Activated CD4-positive, alpha-beta memory T cell treated with anti-CD3 and anti-CD28 coated beads, Interleukin-2, amount 10 ng/mL, durations not matched to agents 7 days and 5 days (primary cell): ENCODE measurements at regions not wholly inside any gene's neighbourhood (a gene's known extent, or its start where the extent isn't known, plus 50 kb on each side); places are given as distances from the start of the nearest gene placed in this dataset.
"Not testable (repeated sequence)": the region's sequence is repeated elsewhere in the genome, so short reads cannot be mapped to it uniquely, and the experiment has no call there.

Source experiments
- CTCF ChIA-PET: fragments of 350-600 bp; sonication (Branson Sonifier 250); formaldehyde crosslinking; loops from one replicate; lab custom pipeline; 2021; ENCODE audit warnings: antibody characterized with exemption, inconsistent platforms; lab: Charles Lee
- POLR2A ChIA-PET: fragments of 350-600 bp; sonication (Branson Sonifier 250); formaldehyde crosslinking; loops from one replicate; lab custom pipeline; 2021; ENCODE audit warnings: antibody characterized with exemption; lab: Charles Lee
- DNase-seq: peaks from one replicate; pipeline ENCODE4 v3.0.0-alpha.2; 2020
- H3K27ac Mint-ChIP-seq: one replicate; pipeline ENCODE4 v1.8.0; 2021; ENCODE audit warnings: mild to moderate bottlenecking, mixed read lengths
- H3K27me3 Mint-ChIP-seq: one replicate; pipeline ENCODE4 v1.8.0; 2021; ENCODE audit warnings: mixed read lengths
- H3K36me3 Mint-ChIP-seq: one replicate; pipeline ENCODE4 v1.8.0; 2021; ENCODE audit warnings: low read depth, mixed read lengths
- H3K4me1 Mint-ChIP-seq: one replicate; pipeline ENCODE4 v1.8.0; 2021; ENCODE audit warnings: mixed read lengths
- H3K4me3 Mint-ChIP-seq: one replicate; pipeline ENCODE4 v1.8.0; 2021; ENCODE audit warnings: mild to moderate bottlenecking, mixed read lengths
- H3K9me3 Mint-ChIP-seq: one replicate; pipeline ENCODE4 v1.8.0; 2021; ENCODE audit warnings: mixed read lengths

GRCh38 chr14:85865701-85866100 is 335.8 kb downstream of the FLRT2 start:
- Mint-ChIP-seq H3K27ac (no peak overlapping the region), H3K36me3 (no peaks in the 10 kb centered on the region), H3K4me1 (no peaks in the 10 kb centered on the region), H3K9me3 (peaks cover 2% of the 10 kb centered on the region), H3K27me3 (no peaks in the 10 kb centered on the region), H3K4me3 (no peak overlapping the region)
- ChIA-PET CTCF (no interaction called here), POLR2A (no interaction called here)
- no peak for DNase-seq

DNA sequence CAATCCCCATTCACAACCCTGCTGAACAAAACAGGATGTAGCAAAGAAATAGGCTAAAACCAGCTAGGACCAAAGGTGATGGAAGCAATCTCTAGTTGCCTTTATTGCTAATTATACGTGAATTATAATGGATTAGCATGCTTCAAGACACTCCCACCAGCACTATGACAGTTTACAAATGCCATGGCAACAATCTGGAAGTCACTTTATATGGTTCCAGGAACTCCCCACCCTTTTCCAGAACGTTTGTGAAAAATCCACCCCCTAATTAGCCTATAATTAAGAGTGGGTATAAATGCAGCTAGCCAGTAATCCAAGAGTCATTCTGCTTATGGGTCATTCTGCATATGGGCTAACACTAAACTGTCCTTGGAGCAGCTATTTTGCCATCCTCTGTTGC is 328.7 kb downstream of the FLRT2 start:
- peaks cover 2% of the 10 kb centered on the region for H3K9me3 Mint-ChIP-seq
- H3K4me3 Mint-ChIP-seq, result no peak overlapping the region
- H3K4me1 Mint-ChIP-seq, result no peaks in the 10 kb centered on the region
- CTCF ChIA-PET, result no interaction called here
- no peak overlapping the region for H3K27ac Mint-ChIP-seq
- no peaks in the 10 kb centered on the region for H3K27me3 Mint-ChIP-seq
- DNase-seq, result no peak
- no peaks in the 10 kb centered on the region for H3K36me3 Mint-ChIP-seq
- POLR2A ChIA-PET, result no interaction called here

- CTCF ChIA-PET, result no interaction called here
- peaks cover 2% of the 10 kb centered on the region for H3K9me3 Mint-ChIP-seq
- H3K4me3 Mint-ChIP-seq, result no peak overlapping the region
These were observed 326.5 kb downstream of the FLRT2 start for GRCh38 chr14:85856430-85856829.

GRCh38 chr14:85853996-85854526 is 324.1 kb downstream of the FLRT2 start:
- Mint-ChIP-seq H3K36me3 (no peaks in the 10 kb centered on the region), H3K4me3 (no peak overlapping the region), H3K4me1 (no peaks in the 10 kb centered on the region), H3K27me3 (no peaks in the 10 kb centered on the region), H3K27ac (no peak overlapping the region), H3K9me3 (no peaks in the 10 kb centered on the region)
- POLR2A ChIA-PET, result no interaction called here
- no peak for DNase-seq
- CTCF ChIA-PET, result no interaction called here

More at GRCh38 chr14:85856430-85856829, 326.5 kb downstream of the FLRT2 start:
- Mint-ChIP-seq H3K36me3 (no peaks in the 10 kb centered on the region), H3K27ac (no peak overlapping the region), H3K27me3 (no peaks in the 10 kb centered on the region), H3K4me1 (no peaks in the 10 kb centered on the region)
- POLR2A ChIA-PET, result no interaction called here
- DNase-seq, result no peak

DNA sequence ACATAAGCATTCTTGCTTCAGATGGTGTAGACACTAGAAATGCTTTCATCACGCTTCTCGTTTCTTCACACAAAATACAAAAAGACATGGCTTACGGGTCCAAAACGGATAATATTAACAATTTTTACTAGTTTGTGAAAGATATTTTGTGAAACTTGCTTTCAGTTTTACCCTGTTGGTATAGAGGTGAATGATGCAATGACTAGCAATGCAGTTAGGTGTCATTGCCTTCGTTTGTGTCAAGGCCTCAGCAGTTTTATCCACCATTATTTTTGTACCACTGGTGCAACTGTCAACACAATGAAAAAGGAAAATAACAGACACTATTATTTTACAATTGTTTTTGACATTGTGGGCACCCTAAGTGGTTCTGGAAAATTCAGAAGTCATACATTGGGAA is 323.0 kb downstream of the FLRT2 start:
- no peak overlapping the region for H3K4me3 Mint-ChIP-seq
- DNase-seq, result no peak
- CTCF ChIA-PET, result no interaction called here

DNA sequence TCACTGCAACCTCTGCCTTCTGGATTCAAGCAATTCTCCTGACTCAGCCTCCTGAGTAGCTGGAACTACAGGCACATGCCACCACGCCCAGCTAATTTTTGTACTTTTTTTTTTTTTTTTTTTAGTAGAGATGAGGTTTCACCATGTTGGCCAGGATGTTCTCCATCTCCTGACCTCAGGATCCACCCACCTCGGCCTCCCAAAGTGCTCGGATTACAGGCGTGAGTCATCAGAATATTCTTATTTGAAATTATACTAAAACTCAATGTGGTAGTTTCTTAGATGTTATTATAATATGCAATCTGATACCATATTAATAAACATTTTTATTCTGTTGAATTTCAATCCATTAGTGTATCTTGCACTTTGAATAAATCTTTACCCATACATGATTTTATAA is 322.2 kb downstream of the FLRT2 start:
- H3K27ac Mint-ChIP-seq, POLR2A ChIA-PET, H3K4me1 Mint-ChIP-seq, H3K9me3 Mint-ChIP-seq, DNase-seq, CTCF ChIA-PET, H3K4me3 Mint-ChIP-seq, H3K27me3 Mint-ChIP-seq, H3K36me3 Mint-ChIP-seq: not testable (repeated sequence)

More for the DNA sequence above, 323.0 kb downstream of the FLRT2 start:
- POLR2A ChIA-PET, result no interaction called here
- H3K4me1 Mint-ChIP-seq, result no peaks in the 10 kb centered on the region
- H3K36me3 Mint-ChIP-seq, result no peaks in the 10 kb centered on the region
- no peaks in the 10 kb centered on the region for H3K27me3 Mint-ChIP-seq
- no peaks in the 10 kb centered on the region for H3K9me3 Mint-ChIP-seq
- H3K27ac Mint-ChIP-seq, result no peak overlapping the region

GRCh38 chr14:85830549-85830948 is 300.6 kb downstream of the FLRT2 start:
- H3K4me1 Mint-ChIP-seq, DNase-seq, H3K4me3 Mint-ChIP-seq, H3K27ac Mint-ChIP-seq, CTCF ChIA-PET, POLR2A ChIA-PET, H3K9me3 Mint-ChIP-seq, H3K27me3 Mint-ChIP-seq, H3K36me3 Mint-ChIP-seq: not testable (repeated sequence)

- CTCF ChIA-PET, POLR2A ChIA-PET, H3K4me3 Mint-ChIP-seq, H3K36me3 Mint-ChIP-seq, DNase-seq, H3K27ac Mint-ChIP-seq, H3K4me1 Mint-ChIP-seq, H3K9me3 Mint-ChIP-seq, H3K27me3 Mint-ChIP-seq: not testable (repeated sequence)
These were observed 299.7 kb downstream of the FLRT2 start for GRCh38 chr14:85829601-85830000.

GRCh38 chr14:85824526-85824925 is 294.6 kb downstream of the FLRT2 start:
- CTCF ChIA-PET, result no interaction called here
- H3K4me3 Mint-ChIP-seq, result no peak overlapping the region
- no peak overlapping the region for H3K27ac Mint-ChIP-seq
- peaks cover 2% of the 10 kb centered on the region for H3K9me3 Mint-ChIP-seq
- H3K27me3 Mint-ChIP-seq, result no peaks in the 10 kb centered on the region
- POLR2A ChIA-PET, result no interaction called here
- no peaks in the 10 kb centered on the region for H3K36me3 Mint-ChIP-seq
- H3K4me1 Mint-ChIP-seq, result no peaks in the 10 kb centered on the region
- DNase-seq, result no peak

DNA sequence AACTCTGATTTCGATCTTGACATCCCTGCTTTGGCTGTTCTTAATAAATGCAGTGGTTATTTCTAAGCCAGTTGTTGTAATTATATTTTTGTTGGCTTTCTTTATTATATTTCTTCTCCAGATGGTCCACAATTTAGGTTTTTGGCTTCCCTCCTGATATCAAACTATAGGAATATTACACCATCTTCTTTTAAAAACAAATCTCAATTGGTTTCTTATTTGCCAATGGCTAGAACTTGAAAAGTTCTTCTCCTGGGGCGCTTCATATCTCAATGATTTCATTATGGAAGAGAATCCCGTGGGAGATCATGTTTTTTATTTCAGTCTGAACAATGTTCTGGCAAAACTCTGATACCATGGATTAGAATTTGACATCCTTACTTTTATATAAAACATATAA is 292.3 kb downstream of the FLRT2 start:
- H3K4me3 Mint-ChIP-seq, result no peak overlapping the region
- POLR2A ChIA-PET, result no interaction called here
- no peak for DNase-seq
- H3K27me3 Mint-ChIP-seq, result no peaks in the 10 kb centered on the region
- CTCF ChIA-PET, result no interaction called here
- H3K27ac Mint-ChIP-seq, result no peak overlapping the region
- H3K9me3 Mint-ChIP-seq, result peaks cover 2% of the 10 kb centered on the region
- H3K36me3 Mint-ChIP-seq, result no peaks in the 10 kb centered on the region
- H3K4me1 Mint-ChIP-seq, result no peaks in the 10 kb centered on the region

GRCh38 chr14:85817430-85817829 is 287.5 kb downstream of the FLRT2 start:
- no peaks in the 10 kb centered on the region for H3K4me1 Mint-ChIP-seq
- peaks cover 2% of the 10 kb centered on the region for H3K9me3 Mint-ChIP-seq
- DNase-seq, result no peak
- no peak overlapping the region for H3K27ac Mint-ChIP-seq
- POLR2A ChIA-PET, result no interaction called here
- no peak overlapping the region for H3K4me3 Mint-ChIP-seq
- CTCF ChIA-PET, result no interaction called here
- H3K27me3 Mint-ChIP-seq, result no peaks in the 10 kb centered on the region
- H3K36me3 Mint-ChIP-seq, result no peaks in the 10 kb centered on the region

DNA sequence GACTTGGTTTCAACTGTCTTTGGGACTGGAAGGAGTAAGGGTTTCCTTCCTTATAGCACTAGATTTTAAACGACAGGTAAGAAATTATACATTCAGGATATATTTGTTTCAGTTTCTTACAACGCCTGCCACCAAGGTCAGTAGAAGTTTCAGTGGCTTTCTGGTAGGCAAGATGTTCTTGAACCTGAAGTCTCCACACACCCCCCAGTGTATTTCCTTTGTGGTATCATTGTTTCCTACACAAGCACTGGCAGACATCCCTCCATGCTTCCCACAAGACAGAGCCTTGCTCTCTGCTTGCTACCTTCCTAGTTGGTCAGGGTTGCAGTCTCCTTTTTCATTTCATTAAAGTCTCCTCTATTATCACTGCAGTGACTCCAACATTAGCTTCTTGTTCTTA is 283.1 kb downstream of the FLRT2 start:
- H3K4me1 Mint-ChIP-seq, result no peaks in the 10 kb centered on the region
- no peak overlapping the region for H3K27ac Mint-ChIP-seq
- no peaks in the 10 kb centered on the region for H3K36me3 Mint-ChIP-seq
- H3K4me3 Mint-ChIP-seq, result no peak overlapping the region
- CTCF ChIA-PET, result no interaction called here
- H3K27me3 Mint-ChIP-seq, result no peaks in the 10 kb centered on the region
- POLR2A ChIA-PET, result no interaction called here
- DNase-seq, result no peak
- H3K9me3 Mint-ChIP-seq, result no peaks in the 10 kb centered on the region

GRCh38 chr14:85811340-85811739 is 281.4 kb downstream of the FLRT2 start:
- ChIA-PET POLR2A (no interaction called here), CTCF (no interaction called here)
- Mint-ChIP-seq H3K4me3 (no peak overlapping the region), H3K27me3 (no peaks in the 10 kb centered on the region), H3K36me3 (no peaks in the 10 kb centered on the region), H3K9me3 (peaks cover 2% of the 10 kb centered on the region), H3K4me1 (no peaks in the 10 kb centered on the region), H3K27ac (no peak overlapping the region)
- DNase-seq, result no peak

- H3K4me1 Mint-ChIP-seq, result no peaks in the 10 kb centered on the region
- POLR2A ChIA-PET, result no interaction called here
- CTCF ChIA-PET, result no interaction called here
- no peaks in the 10 kb centered on the region for H3K9me3 Mint-ChIP-seq
- no peak overlapping the region for H3K27ac Mint-ChIP-seq
- no peak overlapping the region for H3K4me3 Mint-ChIP-seq
- DNase-seq, result no peak
- H3K36me3 Mint-ChIP-seq, result no peaks in the 10 kb centered on the region
- peaks cover 2% of the 10 kb centered on the region for H3K27me3 Mint-ChIP-seq
These were observed 269.7 kb downstream of the FLRT2 start for GRCh38 chr14:85799668-85800067.
